ENCODE measurements at regions not wholly inside any gene's neighbourhood (a gene's known extent, or its start where the extent isn't known, plus 50 kb on each side); places are given as distances from the start of the nearest gene placed in this dataset.

DNA sequence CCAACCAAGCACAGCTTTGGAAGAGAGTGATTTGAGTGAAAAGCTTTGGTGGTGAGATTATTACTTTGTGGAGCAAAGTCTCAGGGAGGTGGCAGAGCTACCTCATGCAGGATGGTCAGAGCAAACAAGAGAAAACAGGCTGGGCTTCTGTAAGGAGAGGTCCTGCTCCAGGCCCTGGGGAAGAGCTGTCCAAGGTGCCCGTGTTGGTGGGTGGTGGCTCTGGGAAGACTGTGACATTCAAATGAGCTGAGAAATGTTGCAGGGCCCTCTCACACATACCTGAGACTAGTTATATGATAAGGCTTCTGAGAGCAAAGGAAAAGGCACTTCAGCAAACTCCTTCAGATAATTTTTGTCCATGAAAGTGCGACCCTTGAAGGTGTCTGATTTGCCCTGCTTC is 205.5 kb upstream of the SOX21 start (continued):
- TF ChIP-seq, protein P1, sequence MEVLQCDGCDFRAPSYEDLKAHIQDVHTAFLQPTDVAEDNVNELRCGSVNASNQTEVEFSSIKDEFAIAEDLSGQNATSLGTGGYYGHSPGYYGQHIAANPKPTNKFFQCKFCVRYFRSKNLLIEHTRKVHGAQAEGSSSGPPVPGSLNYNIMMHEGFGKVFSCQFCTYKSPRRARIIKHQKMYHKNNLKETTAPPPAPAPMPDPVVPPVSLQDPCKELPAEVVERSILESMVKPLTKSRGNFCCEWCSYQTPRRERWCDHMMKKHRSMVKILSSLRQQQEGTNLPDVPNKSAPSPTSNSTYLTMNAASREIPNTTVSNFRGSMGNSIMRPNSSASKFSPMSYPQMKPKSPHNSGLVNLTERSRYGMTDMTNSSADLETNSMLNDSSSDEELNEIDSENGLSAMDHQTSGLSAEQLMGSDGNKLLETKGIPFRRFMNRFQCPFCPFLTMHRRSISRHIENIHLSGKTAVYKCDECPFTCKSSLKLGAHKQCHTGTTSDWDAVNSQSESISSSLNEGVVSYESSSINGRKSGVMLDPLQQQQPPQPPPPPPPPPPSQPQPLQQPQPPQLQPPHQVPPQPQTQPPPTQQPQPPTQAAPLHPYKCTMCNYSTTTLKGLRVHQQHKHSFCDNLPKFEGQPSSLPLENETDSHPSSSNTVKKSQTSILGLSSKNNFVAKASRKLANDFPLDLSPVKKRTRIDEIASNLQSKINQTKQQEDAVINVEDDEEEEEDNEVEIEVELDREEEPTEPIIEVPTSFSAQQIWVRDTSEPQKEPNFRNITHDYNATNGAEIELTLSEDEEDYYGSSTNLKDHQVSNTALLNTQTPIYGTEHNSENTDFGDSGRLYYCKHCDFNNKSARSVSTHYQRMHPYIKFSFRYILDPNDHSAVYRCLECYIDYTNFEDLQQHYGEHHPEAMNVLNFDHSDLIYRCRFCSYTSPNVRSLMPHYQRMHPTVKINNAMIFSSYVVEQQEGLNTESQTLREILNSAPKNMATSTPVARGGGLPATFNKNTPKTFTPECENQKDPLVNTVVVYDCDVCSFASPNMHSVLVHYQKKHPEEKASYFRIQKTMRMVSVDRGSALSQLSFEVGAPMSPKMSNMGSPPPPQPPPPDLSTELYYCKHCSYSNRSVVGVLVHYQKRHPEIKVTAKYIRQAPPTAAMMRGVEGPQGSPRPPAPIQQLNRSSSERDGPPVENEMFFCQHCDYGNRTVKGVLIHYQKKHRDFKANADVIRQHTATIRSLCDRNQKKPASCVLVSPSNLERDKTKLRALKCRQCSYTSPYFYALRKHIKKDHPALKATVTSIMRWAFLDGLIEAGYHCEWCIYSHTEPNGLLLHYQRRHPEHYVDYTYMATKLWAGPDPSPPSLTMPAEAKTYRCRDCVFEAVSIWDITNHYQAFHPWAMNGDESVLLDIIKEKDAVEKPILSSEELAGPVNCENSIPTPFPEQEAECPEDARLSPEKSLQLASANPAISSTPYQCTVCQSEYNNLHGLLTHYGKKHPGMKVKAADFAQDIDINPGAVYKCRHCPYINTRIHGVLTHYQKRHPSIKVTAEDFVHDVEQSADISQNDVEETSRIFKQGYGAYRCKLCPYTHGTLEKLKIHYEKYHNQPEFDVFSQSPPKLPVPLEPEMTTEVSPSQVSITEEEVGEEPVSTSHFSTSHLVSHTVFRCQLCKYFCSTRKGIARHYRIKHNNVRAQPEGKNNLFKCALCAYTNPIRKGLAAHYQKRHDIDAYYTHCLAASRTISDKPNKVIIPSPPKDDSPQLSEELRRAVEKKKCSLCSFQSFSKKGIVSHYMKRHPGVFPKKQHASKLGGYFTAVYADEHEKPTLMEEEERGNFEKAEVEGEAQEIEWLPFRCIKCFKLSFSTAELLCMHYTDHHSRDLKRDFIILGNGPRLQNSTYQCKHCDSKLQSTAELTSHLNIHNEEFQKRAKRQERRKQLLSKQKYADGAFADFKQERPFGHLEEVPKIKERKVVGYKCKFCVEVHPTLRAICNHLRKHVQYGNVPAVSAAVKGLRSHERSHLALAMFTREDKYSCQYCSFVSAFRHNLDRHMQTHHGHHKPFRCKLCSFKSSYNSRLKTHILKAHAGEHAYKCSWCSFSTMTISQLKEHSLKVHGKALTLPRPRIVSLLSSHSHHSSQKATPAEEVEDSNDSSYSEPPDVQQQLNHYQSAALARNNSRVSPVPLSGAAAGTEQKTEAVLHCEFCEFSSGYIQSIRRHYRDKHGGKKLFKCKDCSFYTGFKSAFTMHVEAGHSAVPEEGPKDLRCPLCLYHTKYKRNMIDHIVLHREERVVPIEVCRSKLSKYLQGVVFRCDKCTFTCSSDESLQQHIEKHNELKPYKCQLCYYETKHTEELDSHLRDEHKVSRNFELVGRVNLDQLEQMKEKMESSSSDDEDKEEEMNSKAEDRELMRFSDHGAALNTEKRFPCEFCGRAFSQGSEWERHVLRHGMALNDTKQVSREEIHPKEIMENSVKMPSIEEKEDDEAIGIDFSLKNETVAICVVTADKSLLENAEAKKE (CRISPR knock-in tag; IDR thresholded peaks at IDR 0.05) = peak; percentile 67
- TF ChIP-seq ZNF114 (CRISPR knock-in tag; IDR thresholded peaks at IDR 0.05) (no peak), NANOG (IDR thresholded peaks at IDR 0.05; ENCODE audit: borderline replicate concordance) (no peak), EZH2phosphoT487 (IDR thresholded peaks at IDR 0.05; ENCODE audit: unreplicated experiment) (no peak), STAT1 (IDR thresholded peaks at IDR 0.05; ENCODE audit: unreplicated experiment) (no peak), JUNB (IDR thresholded peaks at IDR 0.05; ENCODE audit: unreplicated experiment) (no peak), POLR2AphosphoS5 (IDR thresholded peaks at IDR 0.05; ENCODE audit: low read depth) (no peak), EZH2 (IDR thresholded peaks at IDR 0.05; ENCODE audit: low read depth, unreplicated experiment) (no peak), ZNF331 (CRISPR knock-in tag; IDR thresholded peaks at IDR 0.05; ENCODE audit: low read depth) (no peak)
- TF ChIP-seq, protein P2, sequence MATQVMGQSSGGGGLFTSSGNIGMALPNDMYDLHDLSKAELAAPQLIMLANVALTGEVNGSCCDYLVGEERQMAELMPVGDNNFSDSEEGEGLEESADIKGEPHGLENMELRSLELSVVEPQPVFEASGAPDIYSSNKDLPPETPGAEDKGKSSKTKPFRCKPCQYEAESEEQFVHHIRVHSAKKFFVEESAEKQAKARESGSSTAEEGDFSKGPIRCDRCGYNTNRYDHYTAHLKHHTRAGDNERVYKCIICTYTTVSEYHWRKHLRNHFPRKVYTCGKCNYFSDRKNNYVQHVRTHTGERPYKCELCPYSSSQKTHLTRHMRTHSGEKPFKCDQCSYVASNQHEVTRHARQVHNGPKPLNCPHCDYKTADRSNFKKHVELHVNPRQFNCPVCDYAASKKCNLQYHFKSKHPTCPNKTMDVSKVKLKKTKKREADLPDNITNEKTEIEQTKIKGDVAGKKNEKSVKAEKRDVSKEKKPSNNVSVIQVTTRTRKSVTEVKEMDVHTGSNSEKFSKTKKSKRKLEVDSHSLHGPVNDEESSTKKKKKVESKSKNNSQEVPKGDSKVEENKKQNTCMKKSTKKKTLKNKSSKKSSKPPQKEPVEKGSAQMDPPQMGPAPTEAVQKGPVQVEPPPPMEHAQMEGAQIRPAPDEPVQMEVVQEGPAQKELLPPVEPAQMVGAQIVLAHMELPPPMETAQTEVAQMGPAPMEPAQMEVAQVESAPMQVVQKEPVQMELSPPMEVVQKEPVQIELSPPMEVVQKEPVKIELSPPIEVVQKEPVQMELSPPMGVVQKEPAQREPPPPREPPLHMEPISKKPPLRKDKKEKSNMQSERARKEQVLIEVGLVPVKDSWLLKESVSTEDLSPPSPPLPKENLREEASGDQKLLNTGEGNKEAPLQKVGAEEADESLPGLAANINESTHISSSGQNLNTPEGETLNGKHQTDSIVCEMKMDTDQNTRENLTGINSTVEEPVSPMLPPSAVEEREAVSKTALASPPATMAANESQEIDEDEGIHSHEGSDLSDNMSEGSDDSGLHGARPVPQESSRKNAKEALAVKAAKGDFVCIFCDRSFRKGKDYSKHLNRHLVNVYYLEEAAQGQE (IDR thresholded peaks at IDR 0.05; ENCODE audit: unreplicated experiment) = peak; percentile 79
- TF ChIP-seq, protein P3, sequence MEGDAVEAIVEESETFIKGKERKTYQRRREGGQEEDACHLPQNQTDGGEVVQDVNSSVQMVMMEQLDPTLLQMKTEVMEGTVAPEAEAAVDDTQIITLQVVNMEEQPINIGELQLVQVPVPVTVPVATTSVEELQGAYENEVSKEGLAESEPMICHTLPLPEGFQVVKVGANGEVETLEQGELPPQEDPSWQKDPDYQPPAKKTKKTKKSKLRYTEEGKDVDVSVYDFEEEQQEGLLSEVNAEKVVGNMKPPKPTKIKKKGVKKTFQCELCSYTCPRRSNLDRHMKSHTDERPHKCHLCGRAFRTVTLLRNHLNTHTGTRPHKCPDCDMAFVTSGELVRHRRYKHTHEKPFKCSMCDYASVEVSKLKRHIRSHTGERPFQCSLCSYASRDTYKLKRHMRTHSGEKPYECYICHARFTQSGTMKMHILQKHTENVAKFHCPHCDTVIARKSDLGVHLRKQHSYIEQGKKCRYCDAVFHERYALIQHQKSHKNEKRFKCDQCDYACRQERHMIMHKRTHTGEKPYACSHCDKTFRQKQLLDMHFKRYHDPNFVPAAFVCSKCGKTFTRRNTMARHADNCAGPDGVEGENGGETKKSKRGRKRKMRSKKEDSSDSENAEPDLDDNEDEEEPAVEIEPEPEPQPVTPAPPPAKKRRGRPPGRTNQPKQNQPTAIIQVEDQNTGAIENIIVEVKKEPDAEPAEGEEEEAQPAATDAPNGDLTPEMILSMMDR (conservative IDR thresholded peaks at IDR 0.05; ENCODE audit: low read depth in 2 of 2) = no peak
